HepG2 (cell line): ENCODE measurements at regions not wholly inside any gene's neighbourhood (a gene's known extent, or its start where the extent isn't known, plus 50 kb on each side); places are given as distances from the start of the nearest gene placed in this dataset.

Source experiments
- ATAC-seq: fragments of 200-7000 bp; cut with Tn5 transposase; 3 replicates; pipeline ENCODE4 v1.9.1; 2020; ENCODE audit warnings: mild to moderate bottlenecking, moderate library complexity
- BruUV-seq: library from RNA; stranded (reverse); fragments of 400-500 nt; replicated peaks from 2 replicates; lab custom pipeline; 2021; lab: Mats Ljungman, UMichigan
- CTCF ChIA-PET: fragments of 300-600 bp; formaldehyde crosslinking; extraction: SDS; loops from one replicate; lab custom pipeline; 2021; ENCODE audit warnings: low total read pairs, inconsistent platforms, low intra/inter-chr PET ratio; lab: Yijun Ruan, JAX
- POLR2A ChIA-PET: fragments of 350-600 bp; sonication (Branson Sonifier 250); formaldehyde crosslinking; loops from one replicate; lab custom pipeline; 2020; ENCODE audit warnings: antibody characterized with exemption, inconsistent platforms; lab: Yijun Ruan, JAX
- DNase-seq: peaks from one replicate; pipeline ENCODE4 v3.0.0-alpha.2; 2015; ENCODE audit warnings: low spot score
- FAIRE-seq: peaks from 3 replicates; lab custom pipeline; 2011; peaks lifted over from hg19 to GRCh38; lab: Jason Lieb, UNC
- H2AFZ ChIP-seq: one replicate; pipeline ENCODE4 v1.6.1; 2011; ENCODE audit warnings: low read length, inconsistent platforms
- H3K27ac ChIP-seq: fragments of 300-600 bp; 3 replicates; pipeline ENCODE4 v1.8.0; 2011; ENCODE audit warnings: mixed run types, mild to moderate bottlenecking, mixed read lengths, low read length, inconsistent platforms; ENCODE audit not compliant: insufficient read depth; ENCODE audit errors: extremely low read length
- H3K27me3 ChIP-seq, 2 experiments: fragments of 200-600 bp in 1 of 2; 2 replicates in 1 of 2; 3 replicates in 1 of 2; pipeline versions ENCODE4 v1.6.0 to v1.8.0; 2011; ENCODE audit warnings: low read length in 2 of 2, mild to moderate bottlenecking in 2 of 2, moderate library complexity in 2 of 2, inconsistent platforms in 1 of 2; ENCODE audit not compliant: insufficient read depth in 2 of 2, control insufficient read depth in 1 of 2
- H3K36me3 ChIP-seq, 2 experiments: fragments of 200-600 bp in 1 of 2; replicated peaks in 1 of 2; 2 replicates in 1 of 2; 3 replicates in 1 of 2; pipeline versions ENCODE4 v1.5.1 to v1.8.0; 2011; ENCODE audit warnings: low read length in 2 of 2, inconsistent platforms in 1 of 2; ENCODE audit not compliant: insufficient read depth in 2 of 2, control insufficient read depth in 1 of 2
- H3K4me1 ChIP-seq: 2 replicates; pipeline ENCODE4 v1.5.1; 2012; ENCODE audit warnings: low read length, inconsistent platforms; ENCODE audit not compliant: insufficient read depth
- H3K4me2 ChIP-seq: 2 replicates; pipeline ENCODE4 v1.6.0; 2011; ENCODE audit warnings: low read depth, low read length, inconsistent platforms
- H3K4me3 ChIP-seq, 3 experiments: fragments of 200-600 bp in 1 of 3; sonication (generic), shearing (Covaris generic) in 1 of 3; replicated peaks in 1 of 3; 2 replicates each; pipeline ENCODE4 v1.5.1; 2011 to 2016; ENCODE audit warnings: low read length in 3 of 3, inconsistent platforms in 2 of 3, low read depth in 2 of 3, mild to moderate bottlenecking in 2 of 3, control low read depth in 1 of 3, mixed read lengths in 1 of 3; ENCODE audit not compliant: insufficient read depth in 1 of 3
- H3K79me2 ChIP-seq: one replicate; pipeline ENCODE4 v1.6.1; 2011; ENCODE audit warnings: low read length, inconsistent platforms; ENCODE audit not compliant: insufficient read depth
- H3K9ac ChIP-seq: 2 replicates; pipeline ENCODE4 v1.6.0; 2011; ENCODE audit warnings: mild to moderate bottlenecking, low read depth, low read length, inconsistent platforms; ENCODE audit not compliant: insufficient read depth
- H3K9me3 ChIP-seq: 2 replicates; pipeline ENCODE4 v1.5.1; 2012; ENCODE audit warnings: mild to moderate bottlenecking, low read length
- H4K20me1 ChIP-seq: 2 replicates; pipeline ENCODE4 v1.6.0; 2011; ENCODE audit warnings: inconsistent platforms, mild to moderate bottlenecking, low read length, moderate library complexity; ENCODE audit not compliant: insufficient read depth
- AFF4 ChIP-seq: sonication (generic); formaldehyde crosslinking; IDR thresholded peaks from 2 replicates; pipeline ENCODE4 v1.4.0; 2020; ENCODE audit warnings: missing genetic modification reagents
- ATRX ChIP-seq: sonication (generic); formaldehyde crosslinking; IDR thresholded peaks from 2 replicates; pipeline ENCODE4 v1.4.0; 2020; ENCODE audit warnings: missing genetic modification reagents, borderline replicate concordance
- CERS6 ChIP-seq: sonication (generic); formaldehyde crosslinking; IDR thresholded peaks from 2 replicates; pipeline ENCODE4 v1.5.0; 2020; ENCODE audit warnings: missing genetic modification reagents
- HOXA5 ChIP-seq: sonication (generic); formaldehyde crosslinking; IDR thresholded peaks from 2 replicates; pipeline ENCODE4 v1.4.0; 2020; ENCODE audit warnings: missing genetic modification reagents
- KMT2B ChIP-seq: IDR thresholded peaks from 2 replicates; pipeline ENCODE4 v1.6.1; 2016; ENCODE audit warnings: missing genetic modification reagents, missing compliant biosample characterization
- MEF2D ChIP-seq: sonication (generic); formaldehyde crosslinking; IDR thresholded peaks from 2 replicates; pipeline ENCODE4 v1.5.1; 2020; ENCODE audit warnings: mild to moderate bottlenecking, missing genetic modification reagents
- MZF1 ChIP-seq: sonication (generic); formaldehyde crosslinking; IDR thresholded peaks from 2 replicates; pipeline ENCODE4 v1.8.1; 2023; ENCODE audit warnings: mild to moderate bottlenecking, missing genetic modification reagents, borderline replicate concordance
- NPAS2 ChIP-seq: sonication (generic); formaldehyde crosslinking; IDR thresholded peaks from 2 replicates; pipeline ENCODE4 v1.8.0; 2022; ENCODE audit warnings: mild to moderate bottlenecking, missing genetic modification reagents, borderline replicate concordance
- SP140L ChIP-seq: sonication (generic); formaldehyde crosslinking; IDR thresholded peaks from 2 replicates; pipeline ENCODE4 v1.4.0; 2020; ENCODE audit warnings: missing genetic modification reagents, borderline replicate concordance
- YEATS4 ChIP-seq: sonication (generic); formaldehyde crosslinking; IDR thresholded peaks from 2 replicates; pipeline ENCODE4 v1.4.0; 2020; ENCODE audit warnings: missing genetic modification reagents, borderline replicate concordance
- ZNF224 ChIP-seq: sonication (generic); formaldehyde crosslinking; IDR thresholded peaks from 2 replicates; pipeline ENCODE4 v1.5.0; 2020; ENCODE audit warnings: mild to moderate bottlenecking, missing genetic modification reagents
- ZNF7 ChIP-seq: IDR thresholded peaks from 2 replicates; pipeline ENCODE4 v1.6.1; 2016; ENCODE audit warnings: missing biosample characterization, missing genetic modification reagents
- ZNF761 ChIP-seq: sonication (generic); formaldehyde crosslinking; conservative IDR thresholded peaks from 2 replicates; pipeline ENCODE4 v1.4.0; 2020; ENCODE audit warnings: mild to moderate bottlenecking, missing genetic modification reagents
- whole genome bisulfite sequencing: methylation state at CpG from one replicate; pipeline ENCODE4 v1.1.6; 2017; ENCODE audit warnings: low lambda C conversion rate; 5-methylcytosine and 5-hydroxymethylcytosine counted together
- in situ Hi-C: cut with HindIII; loops from 2 replicates; pipeline ENCODE4 v1.10.0; 2017; ENCODE audit warnings: low pct_unique_long_range_greater_than_20kb; ENCODE audit not compliant: extremely low pct_ligation_motif_present
- intact Hi-C: fragments of 100-400 bp; cut with micrococcal nuclease; formaldehyde crosslinking; loops from one replicate; pipeline ENCODE4 v1.10.0; 2022; ENCODE audit not compliant: unreplicated experiment

- in situ Hi-C loops (no loop called here), intact Hi-C loops (no loop called here)
- ATAC-seq (no peak), FAIRE-seq (no peak), DNase-seq (no peak)
- POLR2A ChIA-PET: no interaction called here
- Histone ChIP-seq H4K20me1 (no peaks in the 10 kb centered on the region), H3K4me1 (no peaks in the 10 kb centered on the region), H3K9ac (no peak overlapping the region), H3K9me3 (no peaks in the 10 kb centered on the region), H3K4me2 (no peak overlapping the region), H3K27me3 (no peaks in the 10 kb centered on the region), H3K36me3 (no peaks in the 10 kb centered on the region), H2AFZ (no peak overlapping the region), H3K4me3 (no peak overlapping the region), H3K79me2 (no peaks in the 10 kb centered on the region), H3K27ac (no peak overlapping the region)
- no TSS peak for BruUV-seq
- CTCF ChIA-PET: no interaction called here
- 0% methylated on average over 3 of the region's 3 CpGs for WGBS
- no peak for TF ChIP-seq ZNF761 (CRISPR knock-in tag)
- no peak for TF ChIP-seq NPAS2 (CRISPR knock-in tag)
- no peak for TF ChIP-seq MEF2D
- no peak for TF ChIP-seq AFF4 (CRISPR knock-in tag)
- no peak for TF ChIP-seq ATRX (CRISPR knock-in tag)
- TF ChIP-seq KMT2B (CRISPR knock-in tag): no peak
- TF ChIP-seq SP140L (CRISPR knock-in tag): no peak
- no peak for TF ChIP-seq CERS6 (CRISPR knock-in tag)
- no peak for TF ChIP-seq ZNF7 (CRISPR knock-in tag)
- TF ChIP-seq HOXA5 (CRISPR knock-in tag): no peak
- no peak for TF ChIP-seq ZNF224
- TF ChIP-seq YEATS4 (CRISPR knock-in tag): no peak
- no peak for TF ChIP-seq MZF1 (CRISPR knock-in tag)
These were observed 190.7 kb upstream of the DYNLRB2 start for GRCh38 chr16:80350061-80350460.
